KOPT-K1 (cell line): ENCODE measurements at regions not wholly inside any gene's neighbourhood (a gene's known extent, or its start where the extent isn't known, plus 50 kb on each side); places are given as distances from the start of the nearest gene placed in this dataset.

Experiments
- H3K27ac ChIP-seq: fragments of 200-600 bp; sonication (generic); 2 replicates; pipeline ENCODE4 v1.5.1; 2016; ENCODE audit warnings: antibody characterized with exemption, mild to moderate bottlenecking, low read depth, low read length; ENCODE audit not compliant: poor library complexity, severe bottlenecking
- H3K36me3 ChIP-seq: fragments of 200-600 bp; sonication (generic); 2 replicates; pipeline ENCODE4 v1.5.1; 2017; ENCODE audit warnings: antibody characterized with exemption, mild to moderate bottlenecking, low read length, moderate library complexity; ENCODE audit not compliant: insufficient read depth
- H3K9me3 ChIP-seq: fragments of 200-600 bp; sonication (generic); 2 replicates; pipeline ENCODE4 v1.5.1; 2017; ENCODE audit warnings: antibody characterized with exemption, low read length, mild to moderate bottlenecking; ENCODE audit not compliant: insufficient read depth, poor library complexity, severe bottlenecking

GRCh38 chr9:89864257-89864656 lies 259.4 kb downstream of the GADD45G start:
- no peaks in the 10 kb centered on the region for H3K9me3 ChIP-seq
- H3K36me3 ChIP-seq, result no peaks in the 10 kb centered on the region
- H3K27ac ChIP-seq, result no peak overlapping the region

GRCh38 chr9:89864731-89865130 lies 259.9 kb downstream of the GADD45G start:
- Histone ChIP-seq H3K36me3 (no peaks in the 10 kb centered on the region), H3K9me3 (no peaks in the 10 kb centered on the region), H3K27ac (no peak overlapping the region)

GRCh38 chr9:89865357-89865756 lies 260.5 kb downstream of the GADD45G start:
- Histone ChIP-seq H3K36me3 (no peaks in the 10 kb centered on the region), H3K9me3 (no peaks in the 10 kb centered on the region), H3K27ac (no peak overlapping the region)

DNA sequence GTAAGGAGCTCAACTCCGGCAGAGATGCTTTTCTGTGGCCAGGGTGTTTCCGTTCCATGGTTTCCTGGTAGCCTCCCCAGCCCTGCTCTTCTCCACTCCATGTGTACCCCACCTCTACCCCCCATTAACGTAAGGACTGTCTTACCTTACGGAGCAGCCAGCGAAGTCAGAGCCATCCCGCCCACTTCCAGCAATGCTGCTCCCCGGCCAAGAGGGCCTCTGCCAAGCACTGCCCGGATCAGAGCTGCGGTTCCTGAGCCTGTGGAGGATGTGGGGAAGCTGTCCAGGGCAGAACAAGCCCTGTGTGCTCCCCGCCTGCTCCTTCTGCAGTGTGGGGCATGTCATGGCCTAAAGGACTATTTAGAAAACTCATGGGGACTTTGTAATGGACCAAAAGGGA lies 261.2 kb downstream of the GADD45G start:
- H3K36me3 ChIP-seq, result no peaks in the 10 kb centered on the region
- no peak overlapping the region for H3K27ac ChIP-seq
- H3K9me3 ChIP-seq, result no peaks in the 10 kb centered on the region

- Histone ChIP-seq H3K9me3 (no peaks in the 10 kb centered on the region), H3K27ac (no peak overlapping the region), H3K36me3 (no peaks in the 10 kb centered on the region)
These were observed 261.9 kb downstream of the GADD45G start for GRCh38 chr9:89866701-89867100.

- Histone ChIP-seq H3K27ac (no peak overlapping the region), H3K9me3 (no peaks in the 10 kb centered on the region), H3K36me3 (no peaks in the 10 kb centered on the region)
These were observed 263.3 kb downstream of the GADD45G start for GRCh38 chr9:89868100-89868499.

- Histone ChIP-seq H3K9me3 (no peaks in the 10 kb centered on the region), H3K36me3 (no peaks in the 10 kb centered on the region), H3K27ac (no peak overlapping the region)
These were observed 265.2 kb downstream of the GADD45G start for GRCh38 chr9:89869793-89870580.

GRCh38 chr9:89871871-89872331 lies 267.1 kb downstream of the GADD45G start:
- H3K36me3 ChIP-seq, result no peaks in the 10 kb centered on the region
- no peak overlapping the region for H3K27ac ChIP-seq
- no peaks in the 10 kb centered on the region for H3K9me3 ChIP-seq

- Histone ChIP-seq H3K36me3 (no peaks in the 10 kb centered on the region), H3K9me3 (no peaks in the 10 kb centered on the region), H3K27ac (no peak overlapping the region)
These were observed 267.7 kb downstream of the GADD45G start for GRCh38 chr9:89872426-89872912.

DNA sequence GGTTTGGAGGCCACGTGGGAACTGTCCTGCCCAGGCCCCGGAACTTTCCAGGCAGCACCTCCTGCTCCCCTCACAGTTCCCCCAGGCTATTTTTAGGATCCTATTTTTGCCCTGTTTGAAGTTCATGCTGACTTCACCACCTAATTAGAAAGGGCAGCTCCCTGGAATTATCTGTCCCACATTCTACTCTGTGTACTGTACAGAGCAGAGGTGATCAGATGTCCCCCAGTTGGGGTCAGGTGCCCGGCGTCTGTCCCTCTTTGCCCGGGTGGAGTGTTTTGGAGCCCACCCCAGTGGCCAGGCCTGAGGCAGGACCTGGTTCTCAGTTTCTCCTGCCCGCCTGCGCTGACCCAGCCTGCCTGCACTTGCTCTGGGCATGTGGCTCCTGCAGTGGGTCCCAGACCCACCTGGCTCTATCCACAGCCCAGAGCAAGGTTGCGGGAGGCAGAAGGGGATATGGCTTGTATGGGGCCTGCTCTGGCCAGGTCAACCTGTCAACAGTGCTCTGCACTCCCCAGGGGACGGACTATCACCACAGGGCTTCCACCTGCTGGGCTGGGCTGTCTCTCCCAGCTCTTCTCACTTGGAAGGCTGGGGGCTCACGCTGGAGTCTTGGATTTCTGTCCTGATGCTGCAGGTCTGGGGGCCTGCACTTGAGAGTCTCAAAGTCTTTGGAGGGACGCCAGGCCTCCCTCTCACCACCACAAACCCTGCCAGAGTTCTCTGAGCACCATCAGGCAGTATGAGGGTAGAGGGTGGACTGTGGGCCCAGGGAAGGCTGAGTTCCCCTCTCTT lies 268.3 kb downstream of the GADD45G start:
- H3K27ac ChIP-seq, result no peak overlapping the region
- no peaks in the 10 kb centered on the region for H3K36me3 ChIP-seq
- H3K9me3 ChIP-seq, result no peaks in the 10 kb centered on the region

DNA sequence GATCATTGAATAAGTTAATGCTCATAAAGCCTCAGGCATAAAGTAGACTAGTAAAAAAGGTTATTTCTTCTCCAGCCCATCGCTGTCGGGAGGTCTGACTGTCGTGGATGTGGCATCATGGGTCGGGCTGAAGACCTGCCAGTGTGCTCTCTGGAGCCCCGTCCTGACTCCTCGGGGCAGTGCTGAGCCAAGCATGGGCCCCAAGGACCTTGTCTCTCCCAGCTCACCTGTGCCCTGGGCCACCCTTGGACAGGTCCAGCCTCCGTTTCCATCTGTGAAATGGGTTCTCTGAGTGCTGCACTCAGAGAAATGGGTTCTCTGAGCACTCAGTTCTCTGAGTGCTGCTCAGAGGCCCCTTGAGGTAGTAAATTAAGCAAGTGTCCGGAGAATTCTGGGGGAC lies 269.0 kb downstream of the GADD45G start:
- H3K36me3 ChIP-seq, result no peaks in the 10 kb centered on the region
- no peak overlapping the region for H3K27ac ChIP-seq
- no peaks in the 10 kb centered on the region for H3K9me3 ChIP-seq

DNA sequence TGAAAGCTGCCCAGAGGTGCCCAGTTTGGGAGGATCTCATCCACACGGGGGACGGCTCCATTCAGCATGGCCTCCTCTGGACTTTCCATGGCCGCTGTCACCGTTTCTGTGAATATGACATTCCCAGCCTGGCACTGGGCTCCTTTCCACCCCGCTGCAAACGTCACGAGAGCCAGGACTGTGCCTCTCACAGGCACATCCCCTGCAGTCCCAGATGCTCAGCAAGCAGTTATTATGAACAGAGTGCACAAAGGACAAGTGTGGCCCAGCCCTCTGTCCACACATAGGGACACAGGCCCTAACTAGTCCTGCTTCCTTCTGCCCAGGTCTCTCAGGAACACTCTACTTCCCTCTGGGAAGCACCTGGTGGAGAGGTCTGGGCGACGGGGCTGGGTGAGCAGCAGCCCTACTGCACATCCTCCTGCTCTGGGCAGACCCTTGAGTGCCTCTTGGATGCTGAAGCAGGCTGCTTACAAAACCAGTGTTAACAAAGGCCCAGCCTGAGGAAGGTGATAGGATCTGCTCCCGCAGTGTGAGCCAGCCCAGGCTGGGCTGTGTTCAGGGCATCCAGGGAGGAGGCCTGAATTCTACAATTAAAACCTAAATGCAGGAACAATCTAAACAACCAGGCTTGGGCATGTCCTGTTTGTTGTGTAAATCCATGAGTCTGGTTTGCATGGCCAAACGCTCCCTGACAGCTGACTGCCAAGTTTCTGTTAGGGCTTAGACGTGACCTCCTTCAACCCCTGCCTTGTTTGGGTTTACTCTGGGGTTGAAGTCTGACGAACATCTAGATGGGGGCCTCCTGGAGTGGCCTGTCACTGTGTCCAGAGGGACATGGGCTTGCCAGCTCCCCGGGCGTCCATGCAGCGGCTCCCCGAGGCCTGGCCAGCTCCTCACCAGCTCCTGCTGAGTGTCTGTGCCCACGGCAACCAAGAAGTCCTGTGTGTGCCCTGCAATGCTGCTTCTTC lies 269.8 kb downstream of the GADD45G start:
- no peaks in the 10 kb centered on the region for H3K36me3 ChIP-seq
- H3K9me3 ChIP-seq, result no peaks in the 10 kb centered on the region
- H3K27ac ChIP-seq, result no peak overlapping the region

GRCh38 chr9:89877051-89878002 lies 272.5 kb downstream of the GADD45G start:
- no peaks in the 10 kb centered on the region for H3K36me3 ChIP-seq
- no peaks in the 10 kb centered on the region for H3K9me3 ChIP-seq
- no peak overlapping the region for H3K27ac ChIP-seq

DNA sequence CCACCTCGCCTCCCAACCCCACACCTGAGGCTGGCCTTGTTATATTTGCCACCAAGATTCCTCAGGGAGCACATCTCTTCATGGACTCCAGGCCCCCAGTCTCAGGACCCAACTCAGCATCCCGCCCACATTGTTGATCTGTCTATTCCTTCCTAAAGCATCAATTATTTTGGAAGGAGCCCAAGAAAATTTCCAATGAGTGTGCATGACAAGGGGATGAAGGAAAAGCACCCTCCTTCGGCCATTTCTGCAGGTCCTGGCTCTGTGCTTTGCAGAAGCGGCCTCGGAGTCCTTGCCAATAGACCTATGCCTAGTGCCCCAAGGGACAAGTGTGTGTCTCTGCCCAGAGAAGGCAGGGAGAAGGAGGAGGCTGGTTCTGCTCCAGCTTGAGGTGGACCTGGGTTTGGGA lies 273.2 kb downstream of the GADD45G start:
- Histone ChIP-seq H3K36me3 (no peaks in the 10 kb centered on the region), H3K9me3 (no peaks in the 10 kb centered on the region), H3K27ac (no peak overlapping the region)
